ENCODE measurements at regions not wholly inside any gene's neighbourhood (a gene's known extent, or its start where the extent isn't known, plus 50 kb on each side); places are given as distances from the start of the nearest gene placed in this dataset.

DNA sequence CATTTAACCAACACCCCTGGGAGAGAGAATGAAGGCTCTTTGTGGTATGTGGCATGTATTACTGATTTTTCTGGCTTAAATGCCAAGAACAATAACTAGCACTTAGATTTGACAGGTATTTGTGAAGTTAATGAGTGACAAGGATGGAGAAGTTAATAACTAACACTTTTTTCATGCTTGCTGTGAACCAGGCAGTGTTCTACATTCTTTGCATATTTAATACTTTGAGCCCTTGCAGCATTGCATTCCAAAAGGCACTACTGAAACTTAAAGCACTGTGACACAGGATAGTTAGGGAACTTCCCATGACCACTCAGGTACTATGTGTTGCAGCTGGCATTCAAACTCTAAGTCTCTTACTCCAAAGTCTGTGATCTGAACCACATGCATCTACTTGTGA is 650.6 kb downstream of the ZPLD1 start:
- Histone ChIP-seq H3K27me3 (ENCODE audit: control insufficient read depth in 3 of 3, insufficient read depth in 3 of 3, low read depth in 1 of 3, low read length in 3 of 3) (no peaks in the 10 kb centered on the region), H2BK12ac (ENCODE audit: low read length) (no peak overlapping the region), H3K4me2 (ENCODE audit: insufficient read depth, low read length, poor library complexity, severe bottlenecking) (no peak overlapping the region), H4K91ac (ENCODE audit: low read depth, low read length, poor library complexity) (no peak overlapping the region), H3K23ac (ENCODE audit: low read depth, low read length, poor library complexity) (no peak overlapping the region), H2BK5ac (ENCODE audit: low read length) (no peak overlapping the region), H3K27ac (replicated peaks; ENCODE audit: low read length) (no peak overlapping the region), H3K4me3 (ENCODE audit: low read length in 2 of 2) (no peak overlapping the region), H2BK120ac (ENCODE audit: low read depth, low read length) (no peak overlapping the region), H2AK5ac (ENCODE audit: low read depth, low read length) (no peak overlapping the region), H3K9me3 (replicated peaks in 1 of 2; ENCODE audit: control insufficient read depth in 2 of 2, insufficient read depth in 1 of 2, low read depth in 1 of 2, low read length in 2 of 2) (no peaks in the 10 kb centered on the region), H3K4ac (ENCODE audit: low read length) (no peak overlapping the region), H3K18ac (ENCODE audit: low read length) (no peak overlapping the region), H3K79me1 (ENCODE audit: low read depth, low read length) (no peaks in the 10 kb centered on the region), H3K14ac (ENCODE audit: low read length) (no peak overlapping the region), H3K9ac (ENCODE audit: low read depth, low read length, poor library complexity) (no peak overlapping the region), H3K36me3 (replicated peaks in 1 of 2; ENCODE audit: control insufficient read depth in 2 of 2, insufficient read depth in 2 of 2, low read length in 2 of 2) (no peaks in the 10 kb centered on the region), H3K4me1 (ENCODE audit: control insufficient read depth in 2 of 2, insufficient read depth in 1 of 2, low read depth in 1 of 2, low read length in 2 of 2) (no peaks in the 10 kb centered on the region), H4K8ac (ENCODE audit: low read depth, low read length) (no peak overlapping the region), H2BK15ac (ENCODE audit: low read length) (no peak overlapping the region), H2AFZ (ENCODE audit: low read length) (no peak overlapping the region)
- DNase-seq (ENCODE audit: low spot score): no peak

DNA sequence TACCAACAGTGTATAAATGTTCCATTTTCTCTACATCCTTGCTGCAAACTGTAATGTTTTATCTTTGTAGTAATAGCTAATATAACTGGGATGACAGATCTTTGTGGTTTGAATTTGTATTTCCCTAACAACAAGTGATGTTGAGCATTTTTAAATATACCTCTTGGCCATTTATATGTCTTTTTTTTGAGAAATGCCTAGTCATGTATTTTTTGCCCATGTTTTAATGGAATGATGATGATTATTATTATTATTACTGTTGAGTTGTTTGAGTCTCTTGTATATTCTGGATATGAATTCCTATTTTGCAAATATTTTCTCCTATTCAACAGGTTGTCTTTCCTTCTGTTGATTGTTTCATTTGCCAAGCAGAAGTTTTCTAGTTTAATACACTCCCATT is 654.9 kb downstream of the ZPLD1 start:
- no peak overlapping the region for H4K8ac ChIP-seq (ENCODE audit: low read depth, low read length)
- H3K9ac ChIP-seq (ENCODE audit: low read depth, low read length, poor library complexity): no peak overlapping the region
- no peak overlapping the region for H2BK12ac ChIP-seq (ENCODE audit: low read length)
- no peaks in the 10 kb centered on the region for H3K36me3 ChIP-seq (replicated peaks in 1 of 2; ENCODE audit: control insufficient read depth in 2 of 2, insufficient read depth in 2 of 2, low read length in 2 of 2)
- no peak overlapping the region for H3K27ac ChIP-seq (replicated peaks; ENCODE audit: low read length)
- no peaks in the 10 kb centered on the region for H3K9me3 ChIP-seq (replicated peaks in 1 of 2; ENCODE audit: control insufficient read depth in 2 of 2, insufficient read depth in 1 of 2, low read depth in 1 of 2, low read length in 2 of 2)
- no peak overlapping the region for H3K14ac ChIP-seq (ENCODE audit: low read length)
- H2AFZ ChIP-seq (ENCODE audit: low read length): no peak overlapping the region
- H2AK5ac ChIP-seq (ENCODE audit: low read depth, low read length): no peak overlapping the region
- H3K4ac ChIP-seq (ENCODE audit: low read length): no peak overlapping the region
- no peak overlapping the region for H3K4me2 ChIP-seq (ENCODE audit: insufficient read depth, low read length, poor library complexity, severe bottlenecking)
- no peak overlapping the region for H2BK120ac ChIP-seq (ENCODE audit: low read depth, low read length)
- H3K4me3 ChIP-seq (ENCODE audit: low read length in 2 of 2): no peak overlapping the region
- no peak overlapping the region for H3K23ac ChIP-seq (ENCODE audit: low read depth, low read length, poor library complexity)
- no peaks in the 10 kb centered on the region for H3K27me3 ChIP-seq (ENCODE audit: control insufficient read depth in 3 of 3, insufficient read depth in 3 of 3, low read depth in 1 of 3, low read length in 3 of 3)
- no peak overlapping the region for H3K18ac ChIP-seq (ENCODE audit: low read length)
- no peak overlapping the region for H4K91ac ChIP-seq (ENCODE audit: low read depth, low read length, poor library complexity)
- H2BK15ac ChIP-seq (ENCODE audit: low read length): no peak overlapping the region
- no peaks in the 10 kb centered on the region for H3K79me1 ChIP-seq (ENCODE audit: low read depth, low read length)
- H3K4me1 ChIP-seq (ENCODE audit: control insufficient read depth in 2 of 2, insufficient read depth in 1 of 2, low read depth in 1 of 2, low read length in 2 of 2): no peaks in the 10 kb centered on the region
- DNase-seq (ENCODE audit: low spot score): no peak
- H2BK5ac ChIP-seq (ENCODE audit: low read length): no peak overlapping the region

DNA sequence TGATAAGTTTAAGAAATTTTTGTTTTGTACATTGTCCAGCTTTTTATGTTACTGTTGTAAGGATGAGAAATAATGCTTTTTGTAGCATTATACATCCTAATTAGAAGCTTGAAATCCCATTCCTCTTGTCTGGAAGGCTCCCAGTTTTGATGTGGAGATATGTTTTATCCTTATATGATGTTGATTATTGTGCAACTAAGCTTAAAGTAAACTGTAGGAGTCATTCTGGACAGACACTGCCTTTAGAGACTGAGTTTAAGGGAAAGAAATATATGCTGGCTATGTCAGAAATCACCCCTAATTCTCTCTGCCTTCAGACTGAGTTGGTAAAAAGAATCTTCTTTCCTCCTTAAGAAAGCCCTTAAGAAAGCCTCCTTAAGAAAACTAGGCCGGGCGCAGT is 670.4 kb downstream of the ZPLD1 start:
- Histone ChIP-seq H3K18ac (ENCODE audit: low read length) (no peak overlapping the region), H3K27ac (replicated peaks; ENCODE audit: low read length) (no peak overlapping the region), H3K14ac (ENCODE audit: low read length) (no peak overlapping the region), H4K91ac (ENCODE audit: low read depth, low read length, poor library complexity) (no peak overlapping the region), H2BK120ac (ENCODE audit: low read depth, low read length) (no peak overlapping the region), H3K9ac (ENCODE audit: low read depth, low read length, poor library complexity) (no peak overlapping the region), H3K79me1 (ENCODE audit: low read depth, low read length) (no peaks in the 10 kb centered on the region), H3K4me3 (ENCODE audit: low read length in 2 of 2) (no peak overlapping the region), H3K4ac (ENCODE audit: low read length) (no peak overlapping the region), H3K36me3 (replicated peaks in 1 of 2; ENCODE audit: control insufficient read depth in 2 of 2, insufficient read depth in 2 of 2, low read length in 2 of 2) (no peaks in the 10 kb centered on the region), H2AK5ac (ENCODE audit: low read depth, low read length) (no peak overlapping the region), H2AFZ (ENCODE audit: low read length) (no peak overlapping the region), H4K8ac (ENCODE audit: low read depth, low read length) (no peak overlapping the region), H2BK15ac (ENCODE audit: low read length) (no peak overlapping the region), H2BK5ac (ENCODE audit: low read length) (no peak overlapping the region), H3K27me3 (ENCODE audit: control insufficient read depth in 3 of 3, insufficient read depth in 3 of 3, low read depth in 1 of 3, low read length in 3 of 3) (no peaks in the 10 kb centered on the region), H3K9me3 (replicated peaks in 1 of 2; ENCODE audit: control insufficient read depth in 2 of 2, insufficient read depth in 1 of 2, low read depth in 1 of 2, low read length in 2 of 2) (no peaks in the 10 kb centered on the region), H3K23ac (ENCODE audit: low read depth, low read length, poor library complexity) (no peak overlapping the region), H3K4me2 (ENCODE audit: insufficient read depth, low read length, poor library complexity, severe bottlenecking) (no peak overlapping the region), H3K4me1 (ENCODE audit: control insufficient read depth in 2 of 2, insufficient read depth in 1 of 2, low read depth in 1 of 2, low read length in 2 of 2) (no peaks in the 10 kb centered on the region), H2BK12ac (ENCODE audit: low read length) (no peak overlapping the region)
- no CpG with 5 or more reads among the region's 2 CpGs for WGBS, 2 donors (ENCODE audit: extremely low coverage in 2 of 2, insufficient read length in 2 of 2, insufficient replicate concordance in 1 of 2)
- DNase-seq (ENCODE audit: low spot score): no peak

DNA sequence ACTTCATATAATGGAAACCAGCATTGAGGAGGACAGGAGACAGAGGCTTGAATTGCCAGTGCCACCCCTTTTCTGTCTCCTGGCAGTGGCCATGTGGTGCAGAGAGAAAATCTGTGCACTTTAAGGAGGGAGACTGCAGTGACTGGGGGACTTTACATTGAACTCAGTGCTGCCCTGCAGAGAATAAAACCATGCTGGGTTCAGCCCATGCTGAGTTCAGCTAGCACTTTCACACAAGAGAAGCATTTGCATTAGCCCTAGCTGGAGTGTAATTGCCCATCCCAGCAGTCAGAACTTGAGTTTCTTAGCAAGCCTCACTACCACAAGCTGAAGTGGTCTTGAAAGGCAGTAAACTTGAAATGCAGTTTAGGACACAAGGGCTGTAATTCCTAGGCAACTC is 677.5 kb downstream of the ZPLD1 start:
- Histone ChIP-seq H3K27me3 (ENCODE audit: control insufficient read depth in 3 of 3, insufficient read depth in 3 of 3, low read depth in 1 of 3, low read length in 3 of 3) (no peaks in the 10 kb centered on the region), H3K4ac (ENCODE audit: low read length) (no peak overlapping the region), H3K4me3 (ENCODE audit: low read length in 2 of 2) (no peak overlapping the region), H3K18ac (ENCODE audit: low read length) (no peak overlapping the region), H2BK5ac (ENCODE audit: low read length) (no peak overlapping the region), H3K9ac (ENCODE audit: low read depth, low read length, poor library complexity) (no peak overlapping the region), H4K91ac (ENCODE audit: low read depth, low read length, poor library complexity) (no peak overlapping the region), H2BK12ac (ENCODE audit: low read length) (no peak overlapping the region), H2BK15ac (ENCODE audit: low read length) (no peak overlapping the region), H2AK5ac (ENCODE audit: low read depth, low read length) (no peak overlapping the region), H4K8ac (ENCODE audit: low read depth, low read length) (no peak overlapping the region), H3K27ac (replicated peaks; ENCODE audit: low read length) (no peak overlapping the region), H3K9me3 (replicated peaks in 1 of 2; ENCODE audit: control insufficient read depth in 2 of 2, insufficient read depth in 1 of 2, low read depth in 1 of 2, low read length in 2 of 2) (no peaks in the 10 kb centered on the region), H3K14ac (ENCODE audit: low read length) (no peak overlapping the region), H2BK120ac (ENCODE audit: low read depth, low read length) (no peak overlapping the region), H3K79me1 (ENCODE audit: low read depth, low read length) (no peaks in the 10 kb centered on the region), H3K23ac (ENCODE audit: low read depth, low read length, poor library complexity) (no peak overlapping the region), H3K36me3 (replicated peaks in 1 of 2; ENCODE audit: control insufficient read depth in 2 of 2, insufficient read depth in 2 of 2, low read length in 2 of 2) (peaks cover 0 to 1% of the 10 kb centered on the region in 2 donors), H3K4me1 (ENCODE audit: control insufficient read depth in 2 of 2, insufficient read depth in 1 of 2, low read depth in 1 of 2, low read length in 2 of 2) (no peaks in the 10 kb centered on the region), H3K4me2 (ENCODE audit: insufficient read depth, low read length, poor library complexity, severe bottlenecking) (no peak overlapping the region), H2AFZ (ENCODE audit: low read length) (no peak overlapping the region)
- DNase-seq (ENCODE audit: low spot score): no peak
